Stimulated activated CD8-positive, alpha-beta memory T cell treated with anti-CD3 and anti-CD28 coated beads, Interleukin-12 subunit alpha, Interleukin-12 subunit beta, amount 100 ng/mL, for 24 hours (primary cell): ENCODE measurements at regions not wholly inside any gene's neighbourhood (a gene's known extent, or its start where the extent isn't known, plus 50 kb on each side); places are given as distances from the start of the nearest gene placed in this dataset.
"Not testable (repeated sequence)": the region's sequence is repeated elsewhere in the genome, so short reads cannot be mapped to it uniquely, and the experiment has no call there.

Experiments used
- DNase-seq: peaks from one replicate; pipeline ENCODE4 v3.0.0-alpha.2; 2020; ENCODE audit errors: extremely low read depth

DNA sequence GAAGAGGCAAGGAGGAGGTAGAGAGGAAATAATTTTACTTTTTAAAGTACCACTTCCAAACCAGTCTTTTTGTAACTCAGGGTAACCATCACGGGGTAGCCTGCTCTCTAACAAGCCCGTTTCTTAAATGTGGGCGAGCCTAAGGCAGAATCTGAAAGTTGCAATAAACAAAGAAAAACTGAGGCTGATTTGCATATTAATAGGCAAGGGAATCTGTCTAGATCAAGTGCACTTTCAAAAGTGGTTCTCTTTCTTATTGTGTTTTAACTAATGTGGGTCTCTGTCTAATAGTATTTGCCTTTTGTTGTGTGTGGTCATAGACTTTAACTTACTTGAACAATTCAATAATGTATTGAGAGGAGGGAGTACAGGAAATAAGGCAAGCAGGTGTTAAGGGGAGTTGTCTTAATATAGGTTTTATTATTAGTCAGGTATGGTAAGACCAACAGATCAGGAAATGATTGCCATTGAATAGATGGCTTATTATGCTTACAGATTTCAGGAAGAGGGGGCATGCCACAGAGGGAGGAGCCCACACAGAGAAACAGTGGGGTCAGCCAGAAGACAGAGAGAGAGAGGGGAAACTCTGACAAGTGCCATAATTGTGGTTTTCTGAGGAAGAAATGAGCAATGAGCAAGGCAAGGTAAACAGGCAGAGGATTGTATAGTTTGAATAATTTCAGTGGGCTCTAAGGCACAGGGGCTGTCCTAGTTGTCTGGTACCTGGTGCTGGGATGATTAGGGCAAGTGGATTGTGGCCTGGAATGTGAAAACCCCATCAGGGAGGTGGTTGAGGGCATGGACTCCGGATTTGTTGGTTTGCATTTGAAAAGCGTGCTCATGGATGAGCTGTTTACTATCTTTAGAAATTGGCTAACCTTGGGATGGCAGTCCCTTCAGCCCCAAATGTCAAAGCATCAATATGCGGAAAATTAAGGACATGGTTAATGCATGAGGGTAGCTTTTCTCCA, 237.2 kb downstream of the TOX3 start:
- DNase-seq, result no peak

DNA sequence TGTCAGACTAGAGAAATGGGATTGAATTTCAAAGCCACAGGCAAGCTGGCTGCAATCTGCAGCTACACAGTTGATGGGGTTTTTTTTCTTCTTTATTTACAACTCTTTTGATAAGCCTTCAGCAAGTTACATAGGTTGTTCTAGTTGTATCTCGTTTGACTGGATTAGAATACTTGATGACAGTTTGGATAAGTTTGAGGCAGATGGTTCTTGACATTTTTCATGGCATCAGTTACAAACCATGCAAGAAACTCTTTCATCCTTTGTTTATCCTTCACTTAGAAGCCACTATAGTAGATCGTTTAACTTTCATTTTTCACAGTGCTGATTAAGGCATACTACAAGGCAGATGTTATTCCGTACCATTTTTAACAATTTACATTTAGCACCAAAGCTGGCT, 238.9 kb downstream of the TOX3 start:
- DNase-seq, result no peak

DNA sequence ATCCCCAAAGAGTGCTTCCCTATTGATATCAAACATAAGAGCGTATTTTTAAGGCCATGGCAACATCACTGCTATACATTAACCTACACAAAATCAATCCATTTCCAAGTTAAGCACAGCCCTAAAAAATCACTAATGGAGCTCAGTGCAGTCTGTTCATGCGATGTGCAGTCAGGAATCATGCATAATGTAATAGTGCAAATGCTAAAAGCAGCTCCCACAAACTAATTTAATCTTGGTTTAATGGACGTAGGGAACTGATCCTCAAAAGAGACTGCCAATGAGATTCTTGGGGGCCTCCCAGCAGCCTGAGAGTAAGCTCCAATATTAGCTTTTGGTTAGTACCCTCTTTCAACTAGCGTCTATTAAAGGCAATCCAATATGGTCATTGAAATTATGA, 245.9 kb downstream of the TOX3 start:
- no peak for DNase-seq

DNA sequence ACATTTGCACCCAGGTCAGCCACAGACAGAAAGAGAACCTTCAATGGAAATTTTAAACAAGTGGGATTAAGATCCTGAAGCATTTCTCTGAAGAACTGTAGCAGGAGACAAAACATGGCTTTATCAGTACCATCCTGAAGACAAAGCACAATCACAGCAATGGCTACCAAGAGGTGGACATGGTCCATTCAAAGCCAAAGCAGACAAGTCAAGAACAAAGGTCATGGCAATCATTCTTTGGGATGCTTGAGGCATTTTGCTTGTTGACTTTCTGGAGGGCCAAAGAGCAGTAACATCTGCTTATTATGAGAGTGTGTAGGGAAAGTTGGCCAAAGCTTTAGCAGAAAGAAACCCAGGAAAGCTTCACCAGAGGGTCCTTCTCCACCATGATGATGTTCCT, 248.2 kb downstream of the TOX3 start:
- DNase-seq, result no peak

DNA sequence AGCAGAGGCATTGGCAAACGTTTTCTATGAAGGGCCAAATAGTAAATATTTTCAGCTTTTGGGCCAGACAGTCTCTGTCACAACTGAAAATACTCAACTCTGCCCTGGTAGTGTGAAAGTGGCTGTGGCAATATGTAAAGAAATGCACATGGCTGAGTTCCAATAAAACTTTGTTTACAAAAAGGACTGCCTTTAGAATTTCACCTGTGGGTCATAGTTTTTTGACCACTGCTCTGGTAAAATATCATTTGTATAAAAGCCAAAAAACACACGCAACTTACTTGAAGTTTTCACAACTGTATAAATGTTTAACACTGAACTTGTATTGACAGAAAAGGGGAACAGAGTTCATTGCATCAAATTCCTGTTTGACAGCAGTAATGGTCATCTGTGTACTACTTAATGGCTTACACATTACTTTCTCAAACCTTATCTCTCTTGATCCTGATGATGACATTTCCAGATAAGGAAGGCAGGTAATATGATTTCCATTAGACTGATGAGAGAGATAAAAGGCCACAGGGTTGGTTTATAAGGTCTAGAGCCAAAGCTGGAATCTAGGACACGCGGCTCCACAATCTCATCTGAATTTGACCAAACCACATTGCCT, 250.1 kb downstream of the TOX3 start:
- not testable (repeated sequence) for DNase-seq

DNA sequence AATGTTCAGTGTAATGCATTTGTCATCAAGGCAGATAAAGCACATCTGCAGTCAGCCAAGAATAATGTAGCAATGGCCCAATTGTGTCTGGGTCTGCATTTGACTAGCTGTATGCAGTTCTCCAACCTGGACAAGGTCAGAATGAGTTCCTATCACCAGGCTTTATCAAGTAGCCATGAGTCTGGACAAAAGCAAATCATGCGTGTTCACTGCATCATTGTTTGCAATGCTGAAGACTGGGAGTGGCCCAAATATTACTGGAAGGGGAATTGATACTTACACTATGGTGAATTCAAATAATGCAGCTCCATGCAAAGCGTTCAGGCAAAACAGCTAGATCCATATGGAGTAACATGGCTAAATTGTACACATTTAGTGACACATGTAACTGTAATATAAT, 250.9 kb downstream of the TOX3 start:
- no peak for DNase-seq

DNA sequence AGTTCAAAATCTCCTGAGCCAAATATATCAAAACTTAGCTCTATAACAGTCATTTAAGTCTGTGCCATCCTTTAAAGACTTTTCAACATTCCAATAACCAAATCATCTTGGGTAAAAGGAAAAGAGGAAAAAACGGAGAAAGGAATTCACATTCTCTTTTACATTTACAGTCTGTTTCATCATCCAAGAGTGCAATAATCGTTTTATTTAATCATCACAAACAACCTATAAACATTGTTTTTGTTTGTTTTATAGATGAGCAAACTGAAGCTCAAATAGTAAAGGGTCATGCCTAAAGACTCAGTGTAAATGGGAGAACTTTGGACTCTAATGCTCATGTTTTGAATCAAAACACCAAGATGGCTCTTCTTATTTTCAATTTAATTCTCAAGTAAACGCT, 252.3 kb downstream of the TOX3 start:
- DNase-seq, result no peak

DNA sequence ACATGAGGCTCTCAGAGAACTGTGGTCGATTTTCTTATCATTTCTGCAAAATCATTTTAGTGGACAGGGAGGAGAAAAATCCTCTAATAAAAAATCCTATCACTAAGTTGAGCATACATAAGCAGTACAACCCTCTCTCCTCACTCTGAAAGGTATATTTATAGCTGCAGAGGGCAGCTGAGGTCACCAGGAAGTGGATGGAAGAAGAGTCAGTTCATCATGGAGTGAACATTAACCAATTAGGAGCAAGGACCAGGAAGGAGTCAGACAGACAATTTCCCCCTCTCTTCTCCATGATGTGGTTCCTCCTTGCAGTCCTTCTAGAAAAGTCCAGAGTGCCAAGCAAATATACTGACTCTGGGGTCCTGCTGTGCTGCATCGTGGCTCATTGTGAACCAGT, 253.7 kb downstream of the TOX3 start:
- no peak for DNase-seq

DNA sequence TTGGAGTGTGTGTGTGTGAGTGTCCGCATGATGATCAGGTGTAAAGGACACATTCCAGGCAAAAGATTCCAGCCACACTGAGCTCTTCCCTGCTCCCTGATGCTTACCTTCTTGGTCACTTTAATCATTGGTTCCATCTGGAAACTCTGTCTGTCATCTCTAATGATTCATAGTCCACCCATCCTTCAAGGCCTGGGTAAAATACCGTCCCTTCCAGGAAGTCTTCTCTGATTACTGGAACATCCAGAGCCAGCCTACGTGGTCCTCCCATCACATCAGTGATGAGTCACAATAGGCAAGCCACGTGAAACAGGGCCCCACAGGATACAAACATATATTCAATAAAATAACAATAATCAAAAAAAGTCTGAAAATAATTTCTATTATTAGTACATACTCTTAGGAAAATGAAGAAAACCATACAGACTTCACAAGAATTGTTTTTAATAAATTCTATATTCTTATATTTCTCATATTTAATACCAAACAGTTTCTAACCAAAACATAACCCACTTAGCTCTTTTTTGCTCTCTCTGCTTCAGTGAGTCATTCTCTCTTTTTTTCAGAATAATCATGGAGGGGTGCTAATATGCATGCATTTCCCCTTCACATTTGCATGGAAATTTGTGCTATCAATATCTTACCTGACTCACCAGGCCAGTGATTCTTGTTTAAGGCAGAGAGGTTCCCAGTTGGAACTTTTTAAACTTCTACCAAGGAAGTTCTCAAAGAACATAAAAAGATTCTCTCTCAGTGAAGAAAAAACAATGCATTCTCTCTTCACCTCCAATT, 263.2 kb downstream of the TOX3 start:
- DNase-seq, result no peak

DNA sequence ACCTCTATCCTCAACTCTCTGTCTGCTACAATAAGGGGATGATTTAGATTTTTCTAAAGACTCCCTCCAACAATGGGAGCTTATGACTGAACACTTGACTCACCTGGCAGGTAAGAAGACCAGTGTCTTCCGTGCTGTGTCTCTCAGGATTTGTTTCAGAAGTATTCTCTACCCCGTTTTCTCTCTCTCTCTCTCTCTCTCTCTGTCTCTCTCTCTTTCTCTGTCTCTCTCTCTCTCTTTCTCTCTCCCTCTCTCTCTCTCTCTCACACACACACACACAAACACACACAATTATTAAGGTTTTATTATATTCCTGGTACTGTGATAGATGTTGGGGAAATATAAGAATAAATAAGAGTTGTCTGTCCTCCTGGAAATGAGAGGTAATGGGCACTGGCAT, 263.9 kb downstream of the TOX3 start:
- no peak for DNase-seq

DNA sequence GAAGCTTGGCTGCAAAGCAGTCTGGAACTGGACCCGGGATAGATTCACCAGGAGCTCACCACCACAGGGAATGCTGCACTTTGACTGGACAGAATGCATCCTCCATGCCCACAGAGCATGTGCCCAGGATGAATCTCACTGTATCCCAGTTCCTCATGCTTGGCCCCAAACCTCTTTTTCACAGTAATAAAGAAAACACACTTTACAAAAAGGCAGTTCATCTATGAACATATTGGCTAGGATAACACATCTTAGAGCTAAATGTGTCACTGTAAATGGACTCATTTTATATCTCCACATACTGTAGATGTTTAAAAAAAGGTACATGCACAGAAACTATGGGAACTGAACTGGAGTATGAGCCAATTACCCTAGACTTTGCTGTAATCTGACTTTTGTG, 266.9 kb downstream of the TOX3 start:
- DNase-seq, result no peak

DNA sequence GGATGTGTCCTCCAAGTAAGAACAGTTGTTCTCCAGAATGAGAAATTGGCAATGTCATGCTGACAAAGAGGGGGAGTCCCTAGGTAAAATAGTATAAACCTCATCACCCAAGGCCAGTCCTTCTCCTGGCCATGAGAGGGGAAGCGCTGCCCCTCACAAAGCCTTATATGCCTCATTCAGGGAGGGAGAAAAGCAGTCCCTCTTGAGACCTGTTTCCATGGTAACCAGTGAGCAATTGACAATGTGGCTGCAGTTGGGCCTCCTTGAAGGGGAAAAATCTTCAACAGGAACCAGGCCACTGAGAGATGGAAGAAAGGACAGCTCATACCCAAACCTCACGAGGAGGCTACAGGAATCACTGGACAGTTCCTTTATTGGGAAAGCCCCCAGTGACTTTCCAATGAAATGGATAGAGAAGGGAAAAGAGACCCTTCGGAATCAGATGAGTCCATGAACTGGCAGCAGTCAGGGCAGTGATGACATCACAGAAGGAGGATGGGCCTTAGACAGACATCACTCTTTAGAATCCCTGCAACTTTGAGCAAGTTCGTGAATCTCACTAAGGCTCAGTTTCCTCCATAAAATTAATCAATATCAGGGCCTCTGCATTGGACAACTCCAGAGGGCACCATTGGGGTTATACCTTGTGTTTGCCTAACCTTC, 275.7 kb downstream of the TOX3 start:
- no peak for DNase-seq

DNA sequence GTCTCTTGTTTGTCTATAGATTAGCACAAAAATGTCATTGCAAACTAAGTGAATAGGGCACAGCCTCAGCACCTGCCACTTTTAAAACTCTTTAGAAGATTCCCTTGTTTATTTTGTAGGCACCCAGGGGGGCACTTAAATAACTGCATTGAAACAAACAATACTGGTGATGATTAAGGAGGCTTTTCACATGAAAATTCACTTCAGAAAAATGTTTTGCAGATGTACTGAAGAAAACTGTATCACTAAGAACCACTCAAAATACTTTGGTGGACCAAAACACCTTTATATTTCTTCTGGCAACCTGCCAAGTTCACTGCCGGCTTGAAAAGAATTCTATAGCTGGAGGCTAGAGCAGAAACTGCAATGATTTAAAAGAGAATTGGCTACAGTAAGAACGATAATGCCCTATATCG, 281.5 kb downstream of the TOX3 start:
- no peak for DNase-seq

DNA sequence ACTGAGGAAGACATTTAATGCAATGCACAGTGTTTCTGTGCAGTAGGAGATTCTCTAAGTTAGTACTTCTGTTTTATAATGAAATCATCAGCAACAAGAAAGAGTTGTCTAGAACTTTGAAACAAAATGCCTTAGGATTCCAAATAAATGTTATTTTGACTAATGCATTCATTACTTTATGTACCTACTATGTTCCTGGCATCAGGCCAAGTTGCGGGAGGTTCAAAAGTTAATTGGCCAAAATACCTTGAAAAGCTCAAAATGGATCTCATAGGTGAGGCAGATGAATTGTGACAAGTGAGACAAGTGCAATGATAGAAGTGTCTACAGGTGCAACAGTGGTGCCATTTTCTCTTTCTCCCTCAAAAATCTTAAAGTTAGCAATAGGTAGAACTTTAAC, 289.4 kb downstream of the TOX3 start:
- no peak for DNase-seq

DNA sequence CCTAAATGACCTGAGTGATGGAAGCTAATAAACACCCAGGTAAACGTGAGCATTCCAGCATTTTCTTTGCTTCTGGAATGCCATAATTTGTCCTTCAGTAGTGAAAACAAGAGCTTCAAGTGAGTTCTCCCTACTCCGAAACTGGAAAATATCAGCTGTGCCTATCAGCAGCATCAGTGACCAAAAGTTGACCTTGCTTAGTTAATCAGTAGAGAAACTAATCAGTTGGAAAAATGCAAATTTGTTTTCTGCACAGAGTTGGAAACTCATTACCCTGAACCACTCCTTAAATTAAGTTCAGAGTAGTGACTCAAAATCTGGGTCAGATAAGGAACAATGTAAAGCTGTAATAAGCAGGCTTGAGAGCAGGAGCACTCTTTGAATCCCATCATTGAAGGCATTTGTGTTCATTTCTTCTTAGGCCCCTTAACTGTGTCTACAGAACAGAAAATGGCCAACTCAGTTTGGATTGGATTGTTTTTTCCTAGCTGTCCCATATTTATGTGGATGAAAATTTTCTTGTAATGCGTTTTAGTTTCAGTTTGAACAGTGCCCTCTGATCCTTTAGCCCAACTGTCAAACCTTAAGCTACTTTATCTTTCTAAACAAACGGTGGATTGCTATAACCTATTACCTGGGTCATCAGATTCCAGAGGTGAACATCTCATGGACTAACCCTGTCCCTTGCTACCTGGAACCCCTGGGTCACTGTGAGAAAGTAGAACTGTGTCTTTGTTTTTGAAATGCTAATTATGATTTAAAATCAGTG, 290.4 kb downstream of the TOX3 start:
- no peak for DNase-seq

DNA sequence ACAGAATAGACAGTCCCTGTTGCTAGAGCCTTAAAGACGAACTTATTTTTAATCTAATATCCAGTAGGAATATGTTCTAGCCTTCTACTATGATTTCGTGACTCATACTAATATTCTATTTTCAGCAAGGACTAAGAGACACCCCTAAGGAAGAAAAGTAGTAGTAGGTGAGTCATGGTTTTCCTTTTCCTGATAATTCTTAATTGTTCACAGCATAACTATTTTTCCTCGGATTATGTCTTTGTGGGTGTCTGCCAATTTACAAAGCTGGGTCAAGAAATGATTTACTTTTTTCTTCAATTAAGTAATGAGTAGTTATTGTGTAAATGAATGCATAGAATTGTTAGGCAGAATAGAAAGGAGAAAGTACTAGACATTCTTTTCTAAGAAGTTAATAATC, 292.2 kb downstream of the TOX3 start:
- DNase-seq, result no peak

DNA sequence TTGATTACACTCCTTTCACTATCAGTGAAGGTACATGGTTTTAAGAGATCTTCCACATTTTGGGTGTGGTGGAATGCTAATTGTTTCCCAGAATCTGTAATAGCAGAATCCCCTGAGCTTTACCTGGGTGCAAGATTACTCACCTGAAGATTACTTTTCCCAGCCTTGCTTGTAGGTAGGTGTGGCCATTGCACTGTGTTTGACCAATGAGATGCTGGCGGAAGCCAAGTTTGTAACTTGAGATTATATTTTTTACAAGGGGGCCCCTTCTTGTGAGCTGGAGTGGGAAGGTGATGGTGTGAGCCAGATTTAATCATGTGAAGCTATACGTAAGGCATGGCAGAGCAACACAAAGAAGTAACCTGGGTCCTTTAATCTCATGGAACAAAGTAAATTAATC, 294.3 kb downstream of the TOX3 start:
- no peak for DNase-seq

DNA sequence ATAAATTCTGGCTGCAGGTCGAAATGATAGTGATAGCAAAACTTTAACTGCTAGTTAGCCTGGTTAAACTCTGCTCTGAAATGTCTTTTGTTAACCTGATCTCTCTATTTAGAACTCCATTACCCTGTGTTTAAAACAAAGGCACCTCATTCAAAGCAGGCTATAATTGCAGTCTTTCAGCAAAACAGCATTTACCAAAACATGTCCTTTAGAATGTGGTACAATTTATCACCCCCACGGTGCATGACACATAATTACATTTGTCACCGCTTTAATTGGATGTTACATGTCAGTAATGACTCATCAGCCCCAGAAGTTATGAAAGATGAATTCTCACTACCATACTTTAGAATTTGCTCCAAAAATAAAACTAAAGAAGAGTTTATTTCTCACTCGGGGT, 295.4 kb downstream of the TOX3 start:
- DNase-seq, result no peak

DNA sequence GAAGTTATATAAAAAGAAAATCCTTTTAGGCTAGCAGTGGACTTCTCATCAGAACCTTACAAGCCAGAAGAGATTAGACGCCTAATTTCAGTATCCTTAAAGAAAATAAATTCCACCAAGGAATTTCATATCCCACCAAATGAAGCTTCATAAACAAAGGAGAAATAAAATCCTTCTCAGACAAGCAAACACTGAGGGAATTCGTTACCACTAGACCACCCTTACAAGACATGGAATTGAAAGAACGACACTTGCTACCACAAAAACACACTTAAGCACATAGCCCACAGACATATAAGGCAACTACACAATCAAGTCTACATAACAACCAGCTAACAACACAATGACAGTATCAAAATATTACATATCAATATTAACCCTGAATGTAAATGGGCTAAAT, 299.2 kb downstream of the TOX3 start:
- DNase-seq, result no peak

DNA sequence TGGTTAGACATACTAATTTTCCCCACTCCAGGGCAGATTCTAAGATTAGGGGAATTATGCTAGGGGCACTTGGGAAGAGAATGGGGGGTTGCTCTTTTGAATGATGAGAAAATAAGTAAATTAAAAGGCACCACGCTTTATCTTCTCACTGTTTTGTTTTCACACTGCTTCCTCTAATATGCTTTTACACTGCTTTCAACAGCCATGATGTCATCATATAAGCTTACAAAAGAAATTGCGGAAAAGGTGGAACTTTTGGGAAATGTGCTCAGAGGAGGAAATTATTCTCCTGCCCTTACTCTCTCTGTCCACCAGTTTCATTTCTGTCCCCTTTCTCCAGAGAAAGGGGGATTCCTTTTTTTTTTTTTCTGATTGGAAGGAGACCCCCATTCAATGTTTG, 308.2 kb downstream of the TOX3 start:
- DNase-seq, result no peak

DNA sequence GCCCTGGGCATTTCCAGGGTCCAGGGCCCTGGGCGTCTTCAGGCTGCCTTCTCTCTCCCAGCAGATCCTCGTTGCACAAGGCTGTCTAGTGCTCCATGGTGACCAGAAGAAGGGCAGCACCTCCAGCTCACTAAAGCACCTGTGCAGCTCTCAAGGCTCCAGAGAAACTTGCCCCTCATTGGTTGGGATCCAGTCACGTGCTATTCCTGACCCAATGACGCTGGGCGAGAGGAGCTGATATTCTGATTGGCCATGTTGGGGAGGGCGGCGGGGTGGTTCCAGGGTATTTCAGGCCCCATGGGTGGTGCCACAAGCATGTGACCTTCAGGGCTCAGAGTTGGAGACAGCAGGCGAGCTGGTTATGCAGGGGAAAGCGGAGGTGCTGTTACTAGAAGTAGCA, 309.1 kb downstream of the TOX3 start:
- no peak for DNase-seq
